ENCODE measurements at regions not wholly inside any gene's neighbourhood (a gene's known extent, or its start where the extent isn't known, plus 50 kb on each side); places are given as distances from the start of the nearest gene placed in this dataset.

DNA sequence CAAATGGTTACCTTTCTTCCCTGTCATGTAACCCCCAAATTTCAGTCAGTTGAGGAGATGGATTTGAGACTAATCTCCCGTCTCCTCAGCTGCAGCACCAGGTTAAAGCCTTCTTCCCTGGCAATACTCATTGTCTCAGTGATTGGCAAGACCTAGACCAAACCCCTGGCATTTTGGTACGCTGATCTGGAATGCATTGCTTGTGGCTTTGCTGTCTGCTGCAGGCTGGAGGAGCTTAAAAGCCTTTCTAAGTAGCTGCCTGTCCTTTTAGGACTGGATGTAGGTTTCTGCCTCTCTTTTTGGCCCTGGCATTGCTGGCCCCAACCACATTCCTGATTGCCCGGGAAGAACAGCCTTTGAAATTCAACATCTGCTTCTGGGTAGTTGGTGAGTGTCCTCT is 729.6 kb upstream of the GJE1 start:
- Histone ChIP-seq H3K79me2 (replicated peaks; ENCODE audit: insufficient read depth, low read length) (no peaks in the 10 kb centered on the region), H3K27ac (ENCODE audit: low read length) (no peak overlapping the region), H3K4me3 (ENCODE audit: low read length) (no peak overlapping the region), H3K27me3 (ENCODE audit: insufficient read depth, low read depth, low read length) (no peaks in the 10 kb centered on the region), H3K9me2 (ENCODE audit: insufficient read depth, low read length) (no peaks in the 10 kb centered on the region), H2AFZ (ENCODE audit: low read depth, low read length) (no peak overlapping the region), H3K9me3 (ENCODE audit: low read length) (peaks cover 4% of the 10 kb centered on the region), H3F3A (ENCODE audit: insufficient read depth, low read length, poor library complexity, severe bottlenecking) (no peaks in the 10 kb centered on the region), H4K20me1 (ENCODE audit: insufficient read depth) (no peaks in the 10 kb centered on the region), H3K9ac (ENCODE audit: low read length) (no peak overlapping the region), H3K4me2 (ENCODE audit: low read length) (no peak overlapping the region), H3K36me3 (ENCODE audit: insufficient read depth, low read length) (no peaks in the 10 kb centered on the region)
- TF ChIP-seq TAF1 (IDR thresholded peaks at IDR 0.05; ENCODE audit: low read depth) (no peak), MXI1 (conservative IDR thresholded peaks at IDR 0.05; ENCODE audit: poor library complexity, severe bottlenecking) (no peak), SMC3 (conservative IDR thresholded peaks at IDR 0.05; ENCODE audit: poor library complexity) (no peak), REST (IDR thresholded peaks at IDR 0.05; ENCODE audit: borderline replicate concordance) (no peak), EZH2 (IDR thresholded peaks at IDR 0.05; ENCODE audit: borderline replicate concordance, insufficient read depth, low read length, poor library complexity, severe bottlenecking) (no peak), RAD21 (conservative IDR thresholded peaks at IDR 0.05) (no peak), EP300 (conservative IDR thresholded peaks at IDR 0.05; ENCODE audit: poor library complexity, severe bottlenecking) (no peak), CTCF (IDR thresholded peaks at IDR 0.05; ENCODE audit: poor library complexity, severe bottlenecking) (no peak), POLR2AphosphoS5 (IDR thresholded peaks at IDR 0.05) (no peak)

DNA sequence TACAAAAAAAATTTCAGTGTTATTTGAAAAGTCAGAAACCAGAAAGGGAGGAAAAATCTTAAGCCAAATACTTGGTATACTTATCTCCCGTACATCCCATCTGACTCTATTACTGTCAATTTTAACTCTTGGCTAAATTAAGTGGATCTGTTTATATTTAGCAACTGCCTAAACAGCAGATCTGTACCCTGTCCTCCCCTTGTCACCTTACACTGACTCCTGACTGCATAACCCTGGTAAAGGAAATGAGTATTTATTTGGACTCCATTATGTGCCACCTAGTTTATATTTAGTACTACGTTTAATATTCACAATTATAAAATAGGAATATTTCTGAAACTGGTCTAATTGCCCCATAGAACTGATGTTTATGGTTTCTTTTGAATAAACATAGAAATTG is 730.2 kb upstream of the GJE1 start:
- no peak overlapping the region for H3K4me2 ChIP-seq (ENCODE audit: low read length)
- H3K27me3 ChIP-seq (ENCODE audit: insufficient read depth, low read depth, low read length), result no peaks in the 10 kb centered on the region
- H3K36me3 ChIP-seq (ENCODE audit: insufficient read depth, low read length), result no peaks in the 10 kb centered on the region
- no peaks in the 10 kb centered on the region for H3K79me2 ChIP-seq (replicated peaks; ENCODE audit: insufficient read depth, low read length)
- peaks cover under 1% of the 10 kb centered on the region for H3K9me3 ChIP-seq (ENCODE audit: low read length)
- no peak overlapping the region for H2AFZ ChIP-seq (ENCODE audit: low read depth, low read length)
- H4K20me1 ChIP-seq (ENCODE audit: insufficient read depth), result no peaks in the 10 kb centered on the region
- H3F3A ChIP-seq (ENCODE audit: insufficient read depth, low read length, poor library complexity, severe bottlenecking), result no peaks in the 10 kb centered on the region
- no peak overlapping the region for H3K27ac ChIP-seq (ENCODE audit: low read length)
- H3K4me3 ChIP-seq (ENCODE audit: low read length), result no peak overlapping the region
- H3K9ac ChIP-seq (ENCODE audit: low read length), result no peak overlapping the region
- no peak for TF ChIP-seq EZH2 (IDR thresholded peaks at IDR 0.05; ENCODE audit: borderline replicate concordance, insufficient read depth, low read length, poor library complexity, severe bottlenecking)
- no peak for TF ChIP-seq REST (IDR thresholded peaks at IDR 0.05; ENCODE audit: borderline replicate concordance)
- no peak for TF ChIP-seq MXI1 (conservative IDR thresholded peaks at IDR 0.05; ENCODE audit: poor library complexity, severe bottlenecking)
- no peak for TF ChIP-seq POLR2AphosphoS5 (IDR thresholded peaks at IDR 0.05)
- no peak for TF ChIP-seq EP300 (conservative IDR thresholded peaks at IDR 0.05; ENCODE audit: poor library complexity, severe bottlenecking)
- TF ChIP-seq SMC3 (conservative IDR thresholded peaks at IDR 0.05; ENCODE audit: poor library complexity), result no peak
- no peak for TF ChIP-seq CTCF (IDR thresholded peaks at IDR 0.05; ENCODE audit: poor library complexity, severe bottlenecking)
- no peak for TF ChIP-seq RAD21 (conservative IDR thresholded peaks at IDR 0.05)
- TF ChIP-seq TAF1 (IDR thresholded peaks at IDR 0.05; ENCODE audit: low read depth), result no peak
- no peaks in the 10 kb centered on the region for H3K9me2 ChIP-seq (ENCODE audit: insufficient read depth, low read length)

All from neural cell (in vitro differentiated cells).